HFFc6 (cell line): ENCODE measurements at regions not wholly inside any gene's neighbourhood (a gene's known extent, or its start where the extent isn't known, plus 50 kb on each side); places are given as distances from the start of the nearest gene placed in this dataset.

Source experiments
- DNase-seq: peaks from one replicate; pipeline ENCODE4 v3.0.0-alpha.2; 2018
- H3K27ac Mint-ChIP-seq: 2 replicates; pipeline ENCODE4 v1.8.0; 2020; ENCODE audit warnings: mild to moderate bottlenecking, mixed read lengths
- H3K27me3 Mint-ChIP-seq: 2 replicates; pipeline ENCODE4 v1.8.0; 2021; ENCODE audit warnings: mild to moderate bottlenecking, moderate library complexity, mixed read lengths; ENCODE audit not compliant: insufficient read depth
- H3K36me3 Mint-ChIP-seq: 2 replicates; pipeline ENCODE4 v1.8.0; 2021; ENCODE audit warnings: low read depth, mixed read lengths
- H3K4me1 Mint-ChIP-seq: 2 replicates; pipeline ENCODE4 v1.8.0; 2020; ENCODE audit warnings: low read depth, mixed read lengths
- H3K4me3 Mint-ChIP-seq: 2 replicates; pipeline ENCODE4 v1.8.0; 2020; ENCODE audit warnings: mild to moderate bottlenecking, moderate library complexity, mixed read lengths
- H3K9me3 Mint-ChIP-seq: 2 replicates; pipeline ENCODE4 v1.8.0; 2020; ENCODE audit warnings: mild to moderate bottlenecking, mixed read lengths
- CTCF ChIP-seq: fragments of 200-600 bp; sonication (generic); IDR thresholded peaks from 2 replicates; pipeline ENCODE4 v1.5.0; 2021; ENCODE audit warnings: antibody characterized with exemption, mild to moderate bottlenecking

GRCh38 chr5:106759152-106759551 lies 911.6 kb downstream of the EFNA5 start:
- Mint-ChIP-seq H3K36me3 (no peaks in the 10 kb centered on the region; the same call in 1 of the 2 replicates), H3K4me3 (no peak overlapping the region), H3K4me1 (no peaks in the 10 kb centered on the region), H3K9me3 (peaks cover 27% of the 10 kb centered on the region), H3K27ac (no peak overlapping the region), H3K27me3 (no peaks in the 10 kb centered on the region)
- no peak for TF ChIP-seq CTCF
- no peak for DNase-seq

- H3K36me3 Mint-ChIP-seq, result no peaks in the 10 kb centered on the region; the same call in 1 of the 2 replicates
- DNase-seq, result no peak
- TF ChIP-seq CTCF, result no peak
- H3K27ac Mint-ChIP-seq, result no peak overlapping the region
- H3K4me3 Mint-ChIP-seq, result no peak overlapping the region
- H3K4me1 Mint-ChIP-seq, result no peaks in the 10 kb centered on the region
- peaks cover 31% of the 10 kb centered on the region for H3K9me3 Mint-ChIP-seq
- H3K27me3 Mint-ChIP-seq, result no peaks in the 10 kb centered on the region
Measured at GRCh38 chr5:106757672-106758071, 913.1 kb downstream of the EFNA5 start.

GRCh38 chr5:106755789-106756188 lies 914.9 kb downstream of the EFNA5 start:
- TF ChIP-seq CTCF, result no peak
- no peaks in the 10 kb centered on the region; the same call in 1 of the 2 replicates for H3K36me3 Mint-ChIP-seq
- peaks cover 22% of the 10 kb centered on the region for H3K9me3 Mint-ChIP-seq
- DNase-seq, result no peak
- no peak overlapping the region for H3K4me3 Mint-ChIP-seq
- no peaks in the 10 kb centered on the region for H3K27me3 Mint-ChIP-seq
- H3K27ac Mint-ChIP-seq, result no peak overlapping the region
- no peaks in the 10 kb centered on the region for H3K4me1 Mint-ChIP-seq

- Mint-ChIP-seq H3K36me3 (no peaks in the 10 kb centered on the region; the same call in 1 of the 2 replicates), H3K27me3 (no peaks in the 10 kb centered on the region), H3K27ac (no peak overlapping the region), H3K9me3 (peaks cover 15% of the 10 kb centered on the region), H3K4me1 (no peaks in the 10 kb centered on the region), H3K4me3 (no peak overlapping the region)
- TF ChIP-seq CTCF, result no peak
- no peak for DNase-seq
Measured at GRCh38 chr5:106755066-106755465, 915.7 kb downstream of the EFNA5 start.

- no peak for TF ChIP-seq CTCF
- Mint-ChIP-seq H3K27ac (no peak overlapping the region), H3K27me3 (no peaks in the 10 kb centered on the region; the same call in 1 of the 2 replicates), H3K9me3 (peaks cover 32% of the 10 kb centered on the region), H3K4me1 (no peaks in the 10 kb centered on the region), H3K36me3 (no peaks in the 10 kb centered on the region), H3K4me3 (no peak overlapping the region)
- DNase-seq, result no peak
Measured at GRCh38 chr5:106749826-106750225, 920.9 kb downstream of the EFNA5 start.

GRCh38 chr5:106739127-106739526 lies 931.6 kb downstream of the EFNA5 start:
- H3K4me3 Mint-ChIP-seq, result no peak overlapping the region
- H3K4me1 Mint-ChIP-seq, result no peaks in the 10 kb centered on the region
- H3K36me3 Mint-ChIP-seq, result no peaks in the 10 kb centered on the region
- no peaks in the 10 kb centered on the region for H3K27me3 Mint-ChIP-seq
- H3K9me3 Mint-ChIP-seq, result peaks cover 26% of the 10 kb centered on the region
- DNase-seq, result no peak
- TF ChIP-seq CTCF, result no peak
- no peak overlapping the region for H3K27ac Mint-ChIP-seq
